Heart right ventricle (tissue), 16 donors: ENCODE measurements at regions not wholly inside any gene's neighbourhood (a gene's known extent, or its start where the extent isn't known, plus 50 kb on each side); places are given as distances from the start of the nearest gene placed in this dataset.

Experiments used
- ATAC-seq, 8 donors: fragments of 200-7000 bp; cut with Tn5 transposase; one replicate each; pipeline ENCODE4 v1.9.1; 2020; ENCODE audit warnings: mild to moderate bottlenecking in 8 of 8, moderate library complexity in 8 of 8, moderate number of reproducible peaks in 1 of 8
- DNase-seq, 2 donors: peaks; one replicate each; pipeline ENCODE4 v3.0.0-alpha.2; 2020
- H3K27ac ChIP-seq, 10 donors: fragments of 200-600 bp; sonication (generic) in 2 of 10; one replicate each; pipeline versions ENCODE4 v1.5.0 to v1.8.0; 2020 to 2022; ENCODE audit warnings: mild to moderate bottlenecking in 3 of 10
- H3K27me3 ChIP-seq, 7 donors: fragments of 200-600 bp; one replicate each; pipeline ENCODE4 v1.8.0; 2021 to 2022; ENCODE audit warnings: mild to moderate bottlenecking in 2 of 7
- H3K36me3 ChIP-seq, 9 donors: fragments of 200-600 bp; sonication (generic) in 1 of 9; one replicate each; pipeline versions ENCODE4 v1.5.0 to v1.8.0; 2020 to 2022; ENCODE audit warnings: mild to moderate bottlenecking in 2 of 9
- H3K4me1 ChIP-seq, 9 donors: fragments of 200-600 bp; sonication (generic) in 1 of 9; one replicate each; pipeline versions ENCODE4 v1.5.0 to v1.8.0; 2020 to 2022; ENCODE audit warnings: mild to moderate bottlenecking in 4 of 9
- H3K4me3 ChIP-seq, 10 donors: fragments of 200-600 bp; sonication (generic) in 2 of 10; one replicate each; pipeline versions ENCODE4 v1.5.0 to v1.8.0; 2020 to 2022; ENCODE audit warnings: mild to moderate bottlenecking in 7 of 10, moderate library complexity in 2 of 10
- H3K9me3 ChIP-seq, 11 donors: fragments of 200-600 bp in 10 of 11; sonication (generic) in 2 of 11; one replicate each; pipeline versions ENCODE4 v1.5.0 to v1.8.0; 2013 to 2022; ENCODE audit warnings: mild to moderate bottlenecking in 2 of 11, control low read depth in 1 of 11, moderate library complexity in 1 of 11
- CTCF ChIP-seq, 9 donors: fragments of 200-600 bp; sonication (generic) in 2 of 9; IDR thresholded peaks; one replicate each; pipeline versions ENCODE4 v1.5.0 to v1.8.0; 2021 to 2022; ENCODE audit warnings: antibody characterized with exemption in 9 of 9, mild to moderate bottlenecking in 5 of 9, moderate library complexity in 1 of 9
- WGBS, 2 donors: extraction: QIAGEN DNeasy Blood & Tissue Kit; methylation state at CpG; one replicate each; pipeline ENCODE4 v1.1.7; 2013; ENCODE audit warnings: inconsistent platforms in 1 of 2; 5-methylcytosine and 5-hydroxymethylcytosine counted together
- intact Hi-C, 10 donors: fragments of 100-400 bp; cut with DNase I; formaldehyde crosslinking; loops; one replicate each; pipeline versions ENCODE4 v1.11.1 to v1.14.2; 2022
- donor health status: Arrhythmogenic right ventricular cardiomyopathy.
- donor health status: ischemic (EF 13 %, LVEDD 7.1; RV severe dilation, severe dysfunction).
- donor health status: healthy with polysubstance abuse.
- donor health status: DM: no; HTN: yes; CAD: no.
- donor health status: DM: no; HTN: no; CAD: no.
- donor health status: ischemic (EF 25% LVEDD 6.9; RV normal size, moderate dysfunction).
- donor health status: ischemic (EF 25% LVEDD 5.7; RV mildly dilated, moderate dysfunction).
- donor health status: healthy.
- donor health status: DM: yes; HTN: yes; CAD: no.
- donor health status: Ischemic cardiomyopathy.
- donor health status: ischemic (EF 35%, LVEDD 5.7; RV mildly dilated, moderate dysfunction).
- donor health status: nonischemic (EF 11% LVEDD 7.7; RV severe dilation, severe dysfunction).
- donor health status: DM: yes; HTN: yes; CAD: no.
- donor health status: PGD.
- donor health status: ischemic (EF 29% LVEDD 5.4; RV normal size, mild dysfunction).
- donor health status: nonischemic (EF 23%, LVEDD 6.1; RV moderate dilation, normal function).

GRCh38 chr19:31541396-31541795 lies 192.2 kb upstream of the TSHZ3 start:
- ATAC-seq (no peak), DNase-seq (no peak)
- no peak overlapping the region for H3K27ac ChIP-seq
- H3K4me3 ChIP-seq = no peak overlapping the region
- TF ChIP-seq CTCF (IDR thresholded peaks at IDR 0.05) = no peak
- no peaks in the 10 kb centered on the region for H3K36me3 ChIP-seq
- intact Hi-C loops = loop anchor here in 3 of 10 donors (10.0 kb wide), 1 partner anchor 857 kb away; no protein-coding TSS in a partner anchor
- peaks cover 0 to 7% (median 0%) of the 10 kb centered on the region in 11 donors for H3K9me3 ChIP-seq
- H3K27me3 ChIP-seq = peaks cover 0 to 27% (median 7%) of the 10 kb centered on the region in 7 donors
- 6 to 10% methylated on average over 2 of the region's 2 CpGs for WGBS, 2 donors
- no peaks in the 10 kb centered on the region for H3K4me1 ChIP-seq

- TF ChIP-seq CTCF (IDR thresholded peaks at IDR 0.05) = no peak
- no peak overlapping the region for H3K27ac ChIP-seq
- H3K4me3 ChIP-seq = no peak overlapping the region
- 84 to 85% methylated on average over 5 of the region's 5 CpGs for WGBS, 2 donors
- H3K4me1 ChIP-seq = no peaks in the 10 kb centered on the region
- H3K9me3 ChIP-seq = peaks cover 0 to 2% (median 0%) of the 10 kb centered on the region in 11 donors
- ATAC-seq (no peak), DNase-seq (no peak)
- intact Hi-C loops = loop anchor here in 3 of 10 donors (10.0 kb wide), 1 partner anchor 859 kb away; no protein-coding TSS in a partner anchor
- H3K27me3 ChIP-seq = peaks cover 0 to 27% (median 7%) of the 10 kb centered on the region in 7 donors
- H3K36me3 ChIP-seq = no peaks in the 10 kb centered on the region
Measured at GRCh38 chr19:31543456-31543855, 194.2 kb upstream of the TSHZ3 start.

GRCh38 chr19:31545777-31546176 lies 196.5 kb upstream of the TSHZ3 start:
- Histone ChIP-seq H3K27me3 (peaks cover 0 to 22% (median 13%) of the 10 kb centered on the region in 7 donors), H3K4me3 (no peak overlapping the region), H3K9me3 (no peaks in the 10 kb centered on the region), H3K27ac (no peak overlapping the region), H3K4me1 (no peaks in the 10 kb centered on the region), H3K36me3 (no peaks in the 10 kb centered on the region)
- TF ChIP-seq CTCF (IDR thresholded peaks at IDR 0.05) = no peak
- ATAC-seq = no peak
- 49 to 57% methylated on average over 2 of the region's 2 CpGs for WGBS, 2 donors
- DNase-seq = no peak
- intact Hi-C loops = loop anchor here in 4 of 10 donors (5.0 to 10.0 kb wide), 2 partner anchors 861 to 863 kb away; no protein-coding TSS in a partner anchor

- DNase-seq (no peak), ATAC-seq (no peak)
- Histone ChIP-seq H3K4me3 (no peak overlapping the region), H3K9me3 (no peaks in the 10 kb centered on the region), H3K4me1 (no peaks in the 10 kb centered on the region), H3K27me3 (peaks cover 0 to 25% (median 12%) of the 10 kb centered on the region in 7 donors), H3K27ac (no peak overlapping the region), H3K36me3 (no peaks in the 10 kb centered on the region)
- 62 to 65% methylated on average over 9 of the region's 9 CpGs for WGBS, 2 donors
- no peak for TF ChIP-seq CTCF (IDR thresholded peaks at IDR 0.05)
- intact Hi-C loops = loop anchor here in 4 of 10 donors (5.0 to 10.0 kb wide), 2 partner anchors 862 to 864 kb away; no protein-coding TSS in a partner anchor
Measured at GRCh38 chr19:31546205-31546960, 197.1 kb upstream of the TSHZ3 start.
